BJ (cell line): ENCODE measurements at regions not wholly inside any gene's neighbourhood (a gene's known extent, or its start where the extent isn't known, plus 50 kb on each side); places are given as distances from the start of the nearest gene placed in this dataset.
A peak's percentile ranks its signal among the peaks of the same experiment; 100 is the strongest.

Experiments
- CTCF ChIA-PET: fragments of 350-600 bp; formaldehyde crosslinking; extraction: SDS; loops from one replicate; lab custom pipeline; 2021; ENCODE audit warnings: antibody characterized with exemption, inconsistent platforms; lab: Yijun Ruan, JAX
- POLR2A ChIA-PET: fragments of 300-600 bp; sonication (Branson Sonifier 250); formaldehyde crosslinking; extraction: SDS; loops from one replicate; lab custom pipeline; 2021; ENCODE audit warnings: antibody characterized with exemption; lab: Charles Lee
- DNase-seq: peaks from one replicate; pipeline ENCODE4 v3.0.0-alpha.2; 2011; ENCODE audit warnings: low read depth
- H3K27me3 ChIP-seq: 2 replicates; pipeline ENCODE4 v1.6.0; 2011; ENCODE audit warnings: low read length; ENCODE audit not compliant: control insufficient read depth, insufficient read depth
- H3K36me3 ChIP-seq: 2 replicates; pipeline ENCODE4 v1.5.1; 2011; ENCODE audit warnings: low read length; ENCODE audit not compliant: control insufficient read depth, insufficient read depth
- H3K4me3 ChIP-seq: 2 replicates; pipeline ENCODE4 v1.5.1; 2011; ENCODE audit warnings: low read depth, mild to moderate bottlenecking, control low read depth, low read length
- CTCF ChIP-seq: IDR thresholded peaks from 2 replicates; pipeline ENCODE4 v1.5.1; 2011; ENCODE audit warnings: low read depth, mild to moderate bottlenecking, control low read depth, inconsistent platforms, low read length, moderate library complexity; ENCODE audit not compliant: insufficient read depth

GRCh38 chr12:93195511-93195910 is 182.2 kb upstream of the NUDT4 start:
- no peaks in the 10 kb centered on the region for H3K36me3 ChIP-seq
- no peak for TF ChIP-seq CTCF
- ChIA-PET POLR2A (no interaction called here), CTCF (no interaction called here)
- DNase-seq = no peak
- H3K4me3 ChIP-seq = no peak overlapping the region
- no peaks in the 10 kb centered on the region for H3K27me3 ChIP-seq

GRCh38 chr12:93197067-93197593 is 180.6 kb upstream of the NUDT4 start:
- POLR2A ChIA-PET = no interaction called here
- no peak for DNase-seq

GRCh38 chr12:93198086-93198485 is 179.6 kb upstream of the NUDT4 start:
- no peak for TF ChIP-seq CTCF
- no peaks in the 10 kb centered on the region for H3K36me3 ChIP-seq
- H3K4me3 ChIP-seq = no peak overlapping the region
- no peaks in the 10 kb centered on the region for H3K27me3 ChIP-seq
- peak; percentile 77 for DNase-seq
- ChIA-PET CTCF (no interaction called here), POLR2A (no interaction called here)

More at GRCh38 chr12:93197067-93197593, 180.6 kb upstream of the NUDT4 start:
- Histone ChIP-seq H3K36me3 (no peaks in the 10 kb centered on the region), H3K4me3 (no peak overlapping the region), H3K27me3 (no peaks in the 10 kb centered on the region)
- TF ChIP-seq CTCF = no peak
- CTCF ChIA-PET = no interaction called here

GRCh38 chr12:93199831-93200236 is 177.9 kb upstream of the NUDT4 start:
- DNase-seq = no peak
- Histone ChIP-seq H3K4me3 (no peak overlapping the region), H3K36me3 (no peaks in the 10 kb centered on the region), H3K27me3 (no peaks in the 10 kb centered on the region)
- CTCF ChIA-PET = interaction anchor here (0.7 to 0.9 kb wide), 2 partner anchors 12 to 72 kb away, joined by 3 read pairs; no protein-coding TSS in a partner anchor
- POLR2A ChIA-PET = no interaction called here
- TF ChIP-seq CTCF = no peak

DNA sequence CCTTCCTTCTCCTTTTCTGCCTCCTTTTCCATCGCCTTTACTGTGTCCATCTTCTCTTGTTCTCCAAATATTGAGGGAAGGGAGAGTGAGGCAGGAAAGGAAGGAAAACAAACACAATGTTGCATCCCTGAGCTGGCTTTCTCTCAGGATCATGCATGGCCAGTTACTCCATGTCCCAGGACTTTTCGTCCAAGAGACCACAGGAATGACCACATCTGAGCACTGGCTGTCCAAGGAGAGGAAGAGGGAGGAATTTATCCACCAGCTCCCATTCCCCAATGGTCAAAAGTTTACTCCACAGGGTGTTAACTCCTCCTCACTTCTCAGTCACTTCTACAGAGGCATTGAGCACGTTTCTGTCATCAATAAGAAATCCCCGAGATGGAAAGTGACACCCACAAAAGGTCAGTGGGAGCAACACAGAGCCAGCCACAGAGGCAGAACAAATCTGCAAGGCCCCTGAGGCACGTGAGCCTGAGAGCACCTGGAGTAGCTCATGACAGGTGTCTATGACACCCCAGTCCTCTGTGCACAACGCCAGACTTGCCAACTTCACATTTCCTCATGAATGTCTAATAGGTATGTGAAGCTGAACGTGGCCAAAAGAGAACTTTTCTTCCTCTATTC is 177.3 kb upstream of the NUDT4 start:
- Histone ChIP-seq H3K4me3 (no peak overlapping the region), H3K36me3 (no peaks in the 10 kb centered on the region), H3K27me3 (no peaks in the 10 kb centered on the region)
- TF ChIP-seq CTCF = no peak
- no peak for DNase-seq
- ChIA-PET CTCF (interaction anchor here (0.7 to 0.9 kb wide), 2 partner anchors 12 to 72 kb away, joined by 3 read pairs; no protein-coding TSS in a partner anchor), POLR2A (no interaction called here)
